HepG2 (cell line): ENCODE measurements at regions not wholly inside any gene's neighbourhood (a gene's known extent, or its start where the extent isn't known, plus 50 kb on each side); places are given as distances from the start of the nearest gene placed in this dataset.

Experiments
- ATAC-seq: fragments of 200-7000 bp; cut with Tn5 transposase; 3 replicates; pipeline ENCODE4 v1.9.1; 2020; ENCODE audit warnings: mild to moderate bottlenecking, moderate library complexity
- BruUV-seq: library from RNA; stranded (reverse); fragments of 400-500 nt; replicated peaks from 2 replicates; lab custom pipeline; 2021; lab: Mats Ljungman, UMichigan
- CTCF ChIA-PET: fragments of 300-600 bp; formaldehyde crosslinking; extraction: SDS; loops from one replicate; lab custom pipeline; 2021; ENCODE audit warnings: low total read pairs, inconsistent platforms, low intra/inter-chr PET ratio; lab: Yijun Ruan, JAX
- POLR2A ChIA-PET: fragments of 350-600 bp; sonication (Branson Sonifier 250); formaldehyde crosslinking; loops from one replicate; lab custom pipeline; 2020; ENCODE audit warnings: antibody characterized with exemption, inconsistent platforms; lab: Yijun Ruan, JAX
- DNase-seq: peaks from one replicate; pipeline ENCODE4 v3.0.0-alpha.2; 2015; ENCODE audit warnings: low spot score
- FAIRE-seq: peaks from 3 replicates; lab custom pipeline; 2011; peaks lifted over from hg19 to GRCh38; lab: Jason Lieb, UNC
- H2AFZ ChIP-seq: one replicate; pipeline ENCODE4 v1.6.1; 2011; ENCODE audit warnings: low read length, inconsistent platforms
- H3K27ac ChIP-seq: fragments of 300-600 bp; 3 replicates; pipeline ENCODE4 v1.8.0; 2011; ENCODE audit warnings: mixed run types, mild to moderate bottlenecking, mixed read lengths, low read length, inconsistent platforms; ENCODE audit not compliant: insufficient read depth; ENCODE audit errors: extremely low read length
- H3K27me3 ChIP-seq, 2 experiments: fragments of 200-600 bp in 1 of 2; 2 replicates in 1 of 2; 3 replicates in 1 of 2; pipeline versions ENCODE4 v1.6.0 to v1.8.0; 2011; ENCODE audit warnings: low read length in 2 of 2, mild to moderate bottlenecking in 2 of 2, moderate library complexity in 2 of 2, inconsistent platforms in 1 of 2; ENCODE audit not compliant: insufficient read depth in 2 of 2, control insufficient read depth in 1 of 2
- H3K36me3 ChIP-seq, 2 experiments: fragments of 200-600 bp in 1 of 2; replicated peaks in 1 of 2; 2 replicates in 1 of 2; 3 replicates in 1 of 2; pipeline versions ENCODE4 v1.5.1 to v1.8.0; 2011; ENCODE audit warnings: low read length in 2 of 2, inconsistent platforms in 1 of 2; ENCODE audit not compliant: insufficient read depth in 2 of 2, control insufficient read depth in 1 of 2
- H3K4me1 ChIP-seq: 2 replicates; pipeline ENCODE4 v1.5.1; 2012; ENCODE audit warnings: low read length, inconsistent platforms; ENCODE audit not compliant: insufficient read depth
- H3K4me2 ChIP-seq: 2 replicates; pipeline ENCODE4 v1.6.0; 2011; ENCODE audit warnings: low read depth, low read length, inconsistent platforms
- H3K4me3 ChIP-seq, 3 experiments: fragments of 200-600 bp in 1 of 3; sonication (generic), shearing (Covaris generic) in 1 of 3; replicated peaks in 1 of 3; 2 replicates each; pipeline ENCODE4 v1.5.1; 2011 to 2016; ENCODE audit warnings: low read length in 3 of 3, inconsistent platforms in 2 of 3, low read depth in 2 of 3, mild to moderate bottlenecking in 2 of 3, control low read depth in 1 of 3, mixed read lengths in 1 of 3; ENCODE audit not compliant: insufficient read depth in 1 of 3
- H3K79me2 ChIP-seq: one replicate; pipeline ENCODE4 v1.6.1; 2011; ENCODE audit warnings: low read length, inconsistent platforms; ENCODE audit not compliant: insufficient read depth
- H3K9ac ChIP-seq: 2 replicates; pipeline ENCODE4 v1.6.0; 2011; ENCODE audit warnings: mild to moderate bottlenecking, low read depth, low read length, inconsistent platforms; ENCODE audit not compliant: insufficient read depth
- H3K9me3 ChIP-seq: 2 replicates; pipeline ENCODE4 v1.5.1; 2012; ENCODE audit warnings: mild to moderate bottlenecking, low read length
- H4K20me1 ChIP-seq: 2 replicates; pipeline ENCODE4 v1.6.0; 2011; ENCODE audit warnings: inconsistent platforms, mild to moderate bottlenecking, low read length, moderate library complexity; ENCODE audit not compliant: insufficient read depth
- HDAC6 ChIP-seq: fragments of 200-600 bp; sonication (generic); IDR thresholded peaks from 2 replicates; pipeline ENCODE4 v1.7.0; 2017; ENCODE audit warnings: mild to moderate bottlenecking, antibody characterized with exemption, low read length, low read depth
- MIER3 ChIP-seq: IDR thresholded peaks from 2 replicates; pipeline ENCODE4 v1.6.1; 2016; ENCODE audit warnings: missing compliant biosample characterization, borderline replicate concordance
- PHB2 ChIP-seq: fragments of 450-650 bp; IDR thresholded peaks from 2 replicates; pipeline ENCODE4 v1.6.1; 2018; ENCODE audit not compliant: partially characterized antibody
- SMC3 ChIP-seq: IDR thresholded peaks from 2 replicates; pipeline ENCODE4 v1.6.1; 2011; ENCODE audit warnings: low read length, improper control_type of control experiment
- SOX6 ChIP-seq, 2 experiments: fragments of 450-650 bp in 1 of 2; sonication (generic) in 1 of 2; formaldehyde crosslinking in 1 of 2; IDR thresholded peaks; 2 replicates each; pipeline versions ENCODE4 v1.4.0 to v1.6.1; 2017 to 2020; ENCODE audit warnings: antibody characterized with exemption in 1 of 2, mild to moderate bottlenecking in 1 of 2, missing genetic modification reagents in 1 of 2
- ZNF382 ChIP-seq: sonication (generic); formaldehyde crosslinking; IDR thresholded peaks from 2 replicates; pipeline ENCODE4 v1.5.0; 2020; ENCODE audit warnings: missing genetic modification reagents, mild to moderate bottlenecking, borderline replicate concordance
- ZSCAN9 ChIP-seq: IDR thresholded peaks from 2 replicates; pipeline ENCODE4 v1.6.1; 2016; ENCODE audit warnings: borderline replicate concordance
- WGBS: methylation state at CpG from one replicate; pipeline ENCODE4 v1.1.6; 2017; ENCODE audit warnings: low lambda C conversion rate; 5-methylcytosine and 5-hydroxymethylcytosine counted together
- in situ Hi-C: cut with HindIII; loops from 2 replicates; pipeline ENCODE4 v1.10.0; 2017; ENCODE audit warnings: low pct_unique_long_range_greater_than_20kb; ENCODE audit not compliant: extremely low pct_ligation_motif_present
- intact Hi-C: fragments of 100-400 bp; cut with micrococcal nuclease; formaldehyde crosslinking; loops from one replicate; pipeline ENCODE4 v1.10.0; 2022; ENCODE audit not compliant: unreplicated experiment
- TF ChIP-seq, protein P1 (sequence below): IDR thresholded peaks from 2 replicates; pipeline ENCODE4 v1.6.1; 2016; ENCODE audit warnings: low read depth, missing genetic modification reagents, missing compliant biosample characterization
- TF ChIP-seq, protein P2 (sequence below): IDR thresholded peaks from 2 replicates; pipeline ENCODE4 v1.6.1; 2012; ENCODE audit warnings: low read depth, low read length, improper control_type of control experiment

DNA sequence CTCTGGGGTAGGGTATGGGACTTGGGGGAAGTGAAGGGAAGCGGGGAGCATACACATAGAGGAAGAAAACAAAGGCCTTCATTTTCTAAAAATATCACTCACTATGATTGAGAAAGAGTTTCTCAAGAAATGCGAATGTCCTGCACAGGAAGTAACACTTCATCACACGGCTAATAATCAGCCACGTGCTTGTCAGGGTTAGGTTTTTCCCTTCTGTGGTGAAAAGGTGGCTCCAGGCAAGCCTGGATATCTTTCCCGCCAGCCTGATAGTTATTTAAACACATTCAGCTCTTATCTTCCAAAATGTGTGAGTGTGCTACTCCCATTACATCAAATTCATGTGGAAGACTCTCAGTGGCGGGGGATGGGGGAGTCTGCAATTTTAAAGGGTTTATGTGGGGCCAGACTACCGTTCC, 166.4 kb upstream of the ADO start:
- no peaks in the 10 kb centered on the region for H3K36me3 ChIP-seq
- ATAC-seq (no peak), DNase-seq (no peak), FAIRE-seq (no peak)
- no peak overlapping the region for H3K4me2 ChIP-seq
- H3K9me3 ChIP-seq: no peaks in the 10 kb centered on the region
- intact Hi-C loops: no loop called here
- H3K27me3 ChIP-seq: no peaks in the 10 kb centered on the region
- POLR2A ChIA-PET: no interaction called here
- no peak overlapping the region for H3K9ac ChIP-seq
- no peak overlapping the region for H3K4me3 ChIP-seq
- in situ Hi-C loops: no loop called here
- H3K4me1 ChIP-seq: peaks cover 13% of the 10 kb centered on the region
- BruUV-seq: no TSS peak
- H3K27ac ChIP-seq: no peak overlapping the region
- no peaks in the 10 kb centered on the region for H3K79me2 ChIP-seq
- H2AFZ ChIP-seq: no peak overlapping the region
- CTCF ChIA-PET: no interaction called here
- no peaks in the 10 kb centered on the region for H4K20me1 ChIP-seq
- 24% methylated on average over 7 of the region's 7 CpGs for WGBS
- no peak for TF ChIP-seq SOX6 (IDR thresholded peaks at IDR 0.05)
- TF ChIP-seq SOX6 (CRISPR knock-in tag; IDR thresholded peaks at IDR 0.05): no peak
- TF ChIP-seq SMC3: no peak
- TF ChIP-seq, protein P1, sequence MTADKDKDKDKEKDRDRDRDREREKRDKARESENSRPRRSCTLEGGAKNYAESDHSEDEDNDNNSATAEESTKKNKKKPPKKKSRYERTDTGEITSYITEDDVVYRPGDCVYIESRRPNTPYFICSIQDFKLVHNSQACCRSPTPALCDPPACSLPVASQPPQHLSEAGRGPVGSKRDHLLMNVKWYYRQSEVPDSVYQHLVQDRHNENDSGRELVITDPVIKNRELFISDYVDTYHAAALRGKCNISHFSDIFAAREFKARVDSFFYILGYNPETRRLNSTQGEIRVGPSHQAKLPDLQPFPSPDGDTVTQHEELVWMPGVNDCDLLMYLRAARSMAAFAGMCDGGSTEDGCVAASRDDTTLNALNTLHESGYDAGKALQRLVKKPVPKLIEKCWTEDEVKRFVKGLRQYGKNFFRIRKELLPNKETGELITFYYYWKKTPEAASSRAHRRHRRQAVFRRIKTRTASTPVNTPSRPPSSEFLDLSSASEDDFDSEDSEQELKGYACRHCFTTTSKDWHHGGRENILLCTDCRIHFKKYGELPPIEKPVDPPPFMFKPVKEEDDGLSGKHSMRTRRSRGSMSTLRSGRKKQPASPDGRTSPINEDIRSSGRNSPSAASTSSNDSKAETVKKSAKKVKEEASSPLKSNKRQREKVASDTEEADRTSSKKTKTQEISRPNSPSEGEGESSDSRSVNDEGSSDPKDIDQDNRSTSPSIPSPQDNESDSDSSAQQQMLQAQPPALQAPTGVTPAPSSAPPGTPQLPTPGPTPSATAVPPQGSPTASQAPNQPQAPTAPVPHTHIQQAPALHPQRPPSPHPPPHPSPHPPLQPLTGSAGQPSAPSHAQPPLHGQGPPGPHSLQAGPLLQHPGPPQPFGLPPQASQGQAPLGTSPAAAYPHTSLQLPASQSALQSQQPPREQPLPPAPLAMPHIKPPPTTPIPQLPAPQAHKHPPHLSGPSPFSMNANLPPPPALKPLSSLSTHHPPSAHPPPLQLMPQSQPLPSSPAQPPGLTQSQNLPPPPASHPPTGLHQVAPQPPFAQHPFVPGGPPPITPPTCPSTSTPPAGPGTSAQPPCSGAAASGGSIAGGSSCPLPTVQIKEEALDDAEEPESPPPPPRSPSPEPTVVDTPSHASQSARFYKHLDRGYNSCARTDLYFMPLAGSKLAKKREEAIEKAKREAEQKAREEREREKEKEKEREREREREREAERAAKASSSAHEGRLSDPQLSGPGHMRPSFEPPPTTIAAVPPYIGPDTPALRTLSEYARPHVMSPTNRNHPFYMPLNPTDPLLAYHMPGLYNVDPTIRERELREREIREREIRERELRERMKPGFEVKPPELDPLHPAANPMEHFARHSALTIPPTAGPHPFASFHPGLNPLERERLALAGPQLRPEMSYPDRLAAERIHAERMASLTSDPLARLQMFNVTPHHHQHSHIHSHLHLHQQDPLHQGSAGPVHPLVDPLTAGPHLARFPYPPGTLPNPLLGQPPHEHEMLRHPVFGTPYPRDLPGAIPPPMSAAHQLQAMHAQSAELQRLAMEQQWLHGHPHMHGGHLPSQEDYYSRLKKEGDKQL (CRISPR knock-in tag): no peak
- no peak for TF ChIP-seq MIER3 (CRISPR knock-in tag)
- TF ChIP-seq HDAC6: no peak
- TF ChIP-seq, protein P2, sequence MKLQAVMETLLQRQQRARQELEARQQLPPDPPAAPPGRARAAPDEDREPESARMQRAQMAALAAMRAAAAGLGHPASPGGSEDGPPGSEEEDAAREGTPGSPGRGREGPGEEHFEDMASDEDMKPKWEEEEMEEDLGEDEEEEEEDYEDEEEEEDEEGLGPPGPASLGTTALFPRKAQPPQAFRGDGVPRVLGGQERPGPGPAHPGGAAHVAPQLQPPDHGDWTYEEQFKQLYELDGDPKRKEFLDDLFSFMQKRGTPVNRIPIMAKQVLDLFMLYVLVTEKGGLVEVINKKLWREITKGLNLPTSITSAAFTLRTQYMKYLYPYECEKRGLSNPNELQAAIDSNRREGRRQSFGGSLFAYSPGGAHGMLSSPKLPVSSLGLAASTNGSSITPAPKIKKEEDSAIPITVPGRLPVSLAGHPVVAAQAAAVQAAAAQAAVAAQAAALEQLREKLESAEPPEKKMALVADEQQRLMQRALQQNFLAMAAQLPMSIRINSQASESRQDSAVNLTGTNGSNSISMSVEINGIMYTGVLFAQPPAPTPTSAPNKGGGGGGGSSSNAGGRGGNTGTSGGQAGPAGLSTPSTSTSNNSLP: no peak
- TF ChIP-seq PHB2: no peak
- TF ChIP-seq ZNF382 (CRISPR knock-in tag): no peak
- TF ChIP-seq ZSCAN9 (CRISPR knock-in tag): no peak
- TF ChIP-seq, all 625 proteins: peak for 0
